ENCODE measurements at regions not wholly inside any gene's neighbourhood (a gene's known extent, or its start where the extent isn't known, plus 50 kb on each side); places are given as distances from the start of the nearest gene placed in this dataset.

- peak; percentile 4 for DNase-seq (ENCODE audit: low read depth)
- TF ChIP-seq CTCF (conservative IDR thresholded peaks at IDR 0.05; ENCODE audit: low read depth, low read length), result no peak
- no peak overlapping the region for H3K4me3 ChIP-seq (ENCODE audit: low read depth, low read length)
Observed at GRCh38 chr10:10007957-10008356, 1009.7 kb upstream of the CELF2 start.

- no peak for TF ChIP-seq CTCF (conservative IDR thresholded peaks at IDR 0.05; ENCODE audit: low read depth, low read length)
- H3K4me3 ChIP-seq (ENCODE audit: low read depth, low read length), result no peak overlapping the region
- DNase-seq (ENCODE audit: low read depth), result no peak
Observed at GRCh38 chr10:10010397-10010796, 1007.3 kb upstream of the CELF2 start.

- TF ChIP-seq CTCF (conservative IDR thresholded peaks at IDR 0.05; ENCODE audit: low read depth, low read length), result no peak
- H3K4me3 ChIP-seq (ENCODE audit: low read depth, low read length), result no peak overlapping the region
- DNase-seq (ENCODE audit: low read depth), result no peak
Observed at GRCh38 chr10:10014846-10015245, 1002.8 kb upstream of the CELF2 start.

GRCh38 chr10:10017716-10018115 lies 1000.0 kb upstream of the CELF2 start:
- TF ChIP-seq CTCF (conservative IDR thresholded peaks at IDR 0.05; ENCODE audit: low read depth, low read length), result no peak
- DNase-seq (ENCODE audit: low read depth), result no peak
- H3K4me3 ChIP-seq (ENCODE audit: low read depth, low read length), result no peak overlapping the region

- no peak for TF ChIP-seq CTCF (conservative IDR thresholded peaks at IDR 0.05; ENCODE audit: low read depth, low read length)
- no peak overlapping the region for H3K4me3 ChIP-seq (ENCODE audit: low read depth, low read length)
- peak; percentile 36 for DNase-seq (ENCODE audit: low read depth)
Observed at GRCh38 chr10:10020945-10021344, 996.7 kb upstream of the CELF2 start.

- no peak for DNase-seq (ENCODE audit: low read depth)
- no peak overlapping the region for H3K4me3 ChIP-seq (ENCODE audit: low read depth, low read length)
- no peak for TF ChIP-seq CTCF (conservative IDR thresholded peaks at IDR 0.05; ENCODE audit: low read depth, low read length)
Observed at GRCh38 chr10:10032991-10033390, 984.7 kb upstream of the CELF2 start.

- peak; percentile 69 for DNase-seq (ENCODE audit: low read depth)
- H3K4me3 ChIP-seq (ENCODE audit: low read depth, low read length), result no peak overlapping the region
- TF ChIP-seq CTCF (conservative IDR thresholded peaks at IDR 0.05; ENCODE audit: low read depth, low read length), result no peak
Observed at GRCh38 chr10:10038348-10038747, 979.3 kb upstream of the CELF2 start.

Measured in choroid plexus epithelial cell (primary cell).